HL-60 (cell line): ENCODE measurements at regions not wholly inside any gene's neighbourhood (a gene's known extent, or its start where the extent isn't known, plus 50 kb on each side); places are given as distances from the start of the nearest gene placed in this dataset.

Source experiments
- DNase-seq, 2 experiments: peaks; one replicate each; pipeline ENCODE4 v3.0.0-alpha.2; 2010 to 2020; ENCODE audit warnings: low read depth in 1 of 2, low spot score in 1 of 2
- H3K27ac ChIP-seq: fragments of 250-450 bp; sonication (Bioruptor Pico); replicated peaks from 2 replicates; pipeline ENCODE4 v1.5.1; 2020; ENCODE audit warnings: mild to moderate bottlenecking, moderate library complexity
- H3K27me3 ChIP-seq: fragments of 250-450 bp; sonication (Bioruptor Pico); 2 replicates; pipeline ENCODE4 v1.5.1; 2021; ENCODE audit warnings: mild to moderate bottlenecking, moderate library complexity; ENCODE audit not compliant: insufficient read depth, poor library complexity, severe bottlenecking
- H3K4me3 ChIP-seq: replicated peaks from 2 replicates; pipeline ENCODE4 v1.5.1; 2011; ENCODE audit warnings: mild to moderate bottlenecking, control low read depth, low read length; ENCODE audit not compliant: insufficient read depth
- CTCF ChIP-seq: IDR thresholded peaks from one replicate; pipeline ENCODE4 v1.5.1; 2011; ENCODE audit warnings: low read length, control low read depth, inconsistent platforms; ENCODE audit not compliant: insufficient read depth
- GABPA ChIP-seq: IDR thresholded peaks from 2 replicates; pipeline ENCODE4 v1.6.1; 2012; ENCODE audit warnings: low read depth
- POLR2AphosphoS5 ChIP-seq: IDR thresholded peaks from 2 replicates; pipeline ENCODE4 v1.6.1; 2012; ENCODE audit warnings: low read depth
- SPI1 ChIP-seq: IDR thresholded peaks from 2 replicates; pipeline ENCODE4 v1.6.1; 2012; ENCODE audit warnings: low read depth, mild to moderate bottlenecking, borderline replicate concordance
- TF ChIP-seq, protein P1 (sequence below): IDR thresholded peaks from 2 replicates; pipeline ENCODE4 v1.6.1; 2012; ENCODE audit warnings: low read depth; ENCODE audit not compliant: insufficient replicate concordance

DNA sequence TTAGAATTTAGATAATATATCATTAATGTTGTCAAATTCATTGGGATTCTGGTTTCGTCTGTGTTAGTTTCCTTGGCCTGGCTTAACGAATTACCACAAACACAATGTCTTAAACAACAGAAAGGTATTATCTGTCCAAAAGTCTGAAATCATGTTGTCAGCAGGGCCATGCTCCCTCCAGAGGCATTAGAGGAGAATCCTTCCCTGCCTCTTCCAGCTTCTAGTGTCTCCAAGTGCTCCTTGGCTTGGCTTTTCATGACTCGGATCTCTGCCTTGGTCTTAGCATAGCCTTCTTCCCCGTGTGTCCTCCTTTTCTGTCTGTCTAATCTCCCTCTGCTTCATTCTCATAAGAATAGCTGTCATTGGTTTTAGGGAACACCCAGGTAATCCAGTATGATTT lies 482.5 kb downstream of the SEMA3D start:
- Histone ChIP-seq H3K27ac (no peak overlapping the region), H3K4me3 (no peak overlapping the region)
- TF ChIP-seq GABPA (no peak), CTCF (no peak), SPI1 (no peak)

DNA sequence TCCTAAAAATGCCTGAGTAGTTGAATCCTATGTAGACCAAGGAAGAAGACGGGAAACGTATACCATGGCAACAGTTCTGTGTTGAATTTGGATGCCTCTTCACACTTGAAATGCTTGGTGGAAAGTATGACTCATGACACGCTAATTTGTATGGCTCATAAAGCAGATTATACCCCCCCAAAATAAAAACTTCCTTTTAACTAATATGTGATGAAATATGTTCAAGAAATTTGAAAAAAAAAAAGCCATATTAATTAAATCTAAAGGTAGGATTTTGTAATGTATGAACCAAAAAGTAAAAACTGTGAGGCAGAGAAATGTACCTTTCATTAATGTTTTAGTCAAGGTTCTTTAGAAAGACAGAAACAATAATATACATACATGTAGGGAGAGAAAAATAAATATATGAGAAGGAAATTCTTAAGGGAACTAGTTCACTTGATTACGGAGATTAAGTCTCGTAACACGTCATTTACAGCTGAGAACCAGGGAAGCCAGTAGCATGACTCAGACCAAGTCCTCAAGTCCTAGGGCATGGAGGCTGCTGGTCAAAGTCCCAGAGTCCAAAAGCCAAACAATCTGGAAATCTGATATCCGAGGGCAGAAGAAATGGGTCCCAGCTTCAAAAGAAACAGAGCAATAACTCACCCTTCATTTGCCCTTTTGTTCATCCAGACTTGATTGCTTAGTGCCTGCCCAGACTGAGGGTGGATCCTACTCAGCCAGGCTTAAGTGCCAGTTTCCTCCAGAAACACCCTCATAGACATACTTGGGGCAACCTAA lies 485.1 kb downstream of the SEMA3D start:
- peak in 1 of 2 experiments; percentile 5 for DNase-seq
- Histone ChIP-seq H3K27ac (no peak overlapping the region), H3K4me3 (no peak overlapping the region), H3K27me3 (no peaks in the 10 kb centered on the region)
- no peak for TF ChIP-seq GABPA
- TF ChIP-seq, protein P1, sequence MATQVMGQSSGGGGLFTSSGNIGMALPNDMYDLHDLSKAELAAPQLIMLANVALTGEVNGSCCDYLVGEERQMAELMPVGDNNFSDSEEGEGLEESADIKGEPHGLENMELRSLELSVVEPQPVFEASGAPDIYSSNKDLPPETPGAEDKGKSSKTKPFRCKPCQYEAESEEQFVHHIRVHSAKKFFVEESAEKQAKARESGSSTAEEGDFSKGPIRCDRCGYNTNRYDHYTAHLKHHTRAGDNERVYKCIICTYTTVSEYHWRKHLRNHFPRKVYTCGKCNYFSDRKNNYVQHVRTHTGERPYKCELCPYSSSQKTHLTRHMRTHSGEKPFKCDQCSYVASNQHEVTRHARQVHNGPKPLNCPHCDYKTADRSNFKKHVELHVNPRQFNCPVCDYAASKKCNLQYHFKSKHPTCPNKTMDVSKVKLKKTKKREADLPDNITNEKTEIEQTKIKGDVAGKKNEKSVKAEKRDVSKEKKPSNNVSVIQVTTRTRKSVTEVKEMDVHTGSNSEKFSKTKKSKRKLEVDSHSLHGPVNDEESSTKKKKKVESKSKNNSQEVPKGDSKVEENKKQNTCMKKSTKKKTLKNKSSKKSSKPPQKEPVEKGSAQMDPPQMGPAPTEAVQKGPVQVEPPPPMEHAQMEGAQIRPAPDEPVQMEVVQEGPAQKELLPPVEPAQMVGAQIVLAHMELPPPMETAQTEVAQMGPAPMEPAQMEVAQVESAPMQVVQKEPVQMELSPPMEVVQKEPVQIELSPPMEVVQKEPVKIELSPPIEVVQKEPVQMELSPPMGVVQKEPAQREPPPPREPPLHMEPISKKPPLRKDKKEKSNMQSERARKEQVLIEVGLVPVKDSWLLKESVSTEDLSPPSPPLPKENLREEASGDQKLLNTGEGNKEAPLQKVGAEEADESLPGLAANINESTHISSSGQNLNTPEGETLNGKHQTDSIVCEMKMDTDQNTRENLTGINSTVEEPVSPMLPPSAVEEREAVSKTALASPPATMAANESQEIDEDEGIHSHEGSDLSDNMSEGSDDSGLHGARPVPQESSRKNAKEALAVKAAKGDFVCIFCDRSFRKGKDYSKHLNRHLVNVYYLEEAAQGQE = no peak
- TF ChIP-seq CTCF = no peak
- no peak for TF ChIP-seq SPI1
- TF ChIP-seq POLR2AphosphoS5 = no peak

More for the DNA sequence above, 482.5 kb downstream of the SEMA3D start:
- H3K27me3 ChIP-seq = no peaks in the 10 kb centered on the region
- DNase-seq = no peak

DNA sequence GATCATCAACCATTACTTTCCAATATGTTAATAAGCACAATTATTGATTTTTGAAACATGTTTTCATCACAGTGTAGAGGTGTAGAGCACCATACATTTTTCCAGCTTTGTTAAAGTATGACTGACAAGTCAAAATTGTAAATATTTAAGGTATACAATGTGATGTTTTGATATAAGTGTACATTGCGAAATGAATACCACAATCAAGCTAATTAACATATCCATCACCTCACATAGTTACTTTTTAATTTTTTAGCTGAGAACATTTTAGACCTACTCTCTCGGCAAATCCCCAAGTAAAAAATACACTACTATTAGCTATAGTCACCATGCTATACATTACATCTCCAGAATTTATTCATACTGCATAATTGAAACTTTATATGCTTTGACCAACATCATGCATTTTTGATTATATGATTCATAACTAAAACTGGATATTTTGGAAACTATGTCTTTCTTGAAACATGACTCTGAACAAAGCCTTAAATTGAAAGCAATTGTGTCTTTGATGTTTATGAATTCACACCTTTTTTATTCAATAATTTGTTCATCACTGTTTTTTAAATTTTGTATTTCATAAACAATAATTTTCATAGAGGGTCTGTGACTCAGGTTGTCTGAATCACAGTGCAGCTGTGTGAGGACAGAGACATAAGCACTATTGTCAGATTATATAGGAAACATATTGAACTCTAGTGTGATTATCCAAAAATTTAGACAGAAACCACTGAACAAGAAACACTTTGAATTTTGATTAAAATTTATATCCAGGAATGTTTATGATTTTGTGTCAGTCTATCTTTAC lies 486.1 kb downstream of the SEMA3D start:
- no peak for DNase-seq
- Histone ChIP-seq H3K27me3 (no peaks in the 10 kb centered on the region), H3K4me3 (no peak overlapping the region), H3K27ac (no peak overlapping the region)
- TF ChIP-seq GABPA (no peak), POLR2AphosphoS5 (no peak), SPI1 (no peak), CTCF (no peak)
- TF ChIP-seq, protein P1 = no peak
